ACC112 (cell line): ENCODE measurements at regions not wholly inside any gene's neighbourhood (a gene's known extent, or its start where the extent isn't known, plus 50 kb on each side); places are given as distances from the start of the nearest gene placed in this dataset.
"Not testable (repeated sequence)": the region's sequence is repeated elsewhere in the genome, so short reads cannot be mapped to it uniquely, and the experiment has no call there.

ENCODE experiments used
- H2AFZ ChIP-seq: fragments of 200-600 bp; sonication (generic); one replicate; pipeline ENCODE4 v1.6.0; 2017; ENCODE audit warnings: antibody characterized with exemption, low read length; ENCODE audit not compliant: unreplicated experiment
- H3K27ac ChIP-seq: fragments of 200-600 bp; sonication (generic); 2 replicates; pipeline ENCODE4 v1.5.1; 2014; ENCODE audit warnings: low read depth, mild to moderate bottlenecking, antibody characterized with exemption, low read length, moderate library complexity
- H3K27me3 ChIP-seq: fragments of 200-600 bp; sonication (generic); 2 replicates; pipeline ENCODE4 v1.6.1; 2014; ENCODE audit warnings: mild to moderate bottlenecking, antibody characterized with exemption, low read length, moderate library complexity, mixed read lengths; ENCODE audit not compliant: insufficient read depth
- H3K36me3 ChIP-seq: fragments of 200-600 bp; sonication (generic); 2 replicates; pipeline ENCODE4 v1.6.1; 2016; ENCODE audit warnings: mild to moderate bottlenecking, antibody characterized with exemption, low read length, moderate library complexity, mixed read lengths; ENCODE audit not compliant: insufficient read depth
- H3K4me1 ChIP-seq: fragments of 200-600 bp; sonication (generic); one replicate; pipeline ENCODE4 v1.6.1; 2016; ENCODE audit warnings: low read length, mixed read lengths; ENCODE audit not compliant: insufficient read depth, unreplicated experiment, control insufficient read depth
- H3K4me3 ChIP-seq: fragments of 200-600 bp; sonication (generic); 2 replicates; pipeline ENCODE4 v1.5.1; 2014; ENCODE audit warnings: mild to moderate bottlenecking, low read depth, low read length
- H3K79me2 ChIP-seq: fragments of 200-600 bp; sonication (generic); one replicate; pipeline ENCODE4 v1.6.0; 2016; ENCODE audit warnings: low read length; ENCODE audit not compliant: control insufficient read depth, unreplicated experiment, insufficient read depth

DNA sequence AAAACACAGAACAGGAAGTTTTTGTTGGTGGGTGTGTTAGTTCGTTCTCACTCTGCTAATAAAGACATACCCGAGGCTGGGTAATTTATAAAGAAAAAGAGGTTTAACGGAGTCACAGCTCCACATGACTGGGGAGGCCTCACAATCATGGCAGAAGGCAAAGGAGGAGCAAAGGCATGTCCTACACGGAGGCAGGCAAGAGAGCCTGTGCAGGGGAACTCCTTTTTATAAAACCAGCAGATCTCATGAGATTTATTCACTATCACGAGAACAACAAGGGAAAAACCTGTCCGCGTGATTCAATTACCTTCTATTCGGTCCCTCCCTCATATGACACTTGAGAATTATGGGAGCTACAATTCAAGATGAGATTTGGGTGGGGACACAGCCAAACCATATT, 96.6 kb downstream of the TLR5 start:
- H3K4me1 ChIP-seq, H3K4me3 ChIP-seq, H3K36me3 ChIP-seq, H3K79me2 ChIP-seq, H2AFZ ChIP-seq, H3K27ac ChIP-seq: not testable (repeated sequence)
- H3K27me3 ChIP-seq = peaks cover 15% of the 10 kb centered on the region; the same call in 1 of the 2 replicates

DNA sequence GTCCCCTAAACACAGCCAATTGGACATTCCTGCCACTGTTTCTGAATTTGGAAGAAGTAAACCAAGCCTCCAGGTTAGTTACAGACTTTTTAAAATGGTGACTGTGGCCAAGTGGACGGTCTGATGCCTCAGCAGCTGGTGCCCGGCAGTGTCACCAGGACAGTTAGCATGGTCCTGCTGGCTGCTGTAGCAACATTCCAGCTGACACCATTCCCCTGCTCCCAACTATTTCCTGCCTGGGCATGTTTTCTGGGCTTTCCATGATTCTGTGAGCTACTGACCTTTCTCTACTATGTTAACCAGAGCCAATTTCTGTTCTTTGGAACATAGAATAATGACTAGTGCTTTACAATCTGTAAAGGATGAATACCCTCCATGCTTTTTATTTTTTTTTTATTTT, 95.0 kb downstream of the TLR5 start:
- Histone ChIP-seq H3K79me2 (no peaks in the 10 kb centered on the region), H3K4me3 (no peak overlapping the region), H2AFZ (no peak overlapping the region), H3K27me3 (peaks cover 15% of the 10 kb centered on the region; the same call in 1 of the 2 replicates), H3K4me1 (no peaks in the 10 kb centered on the region), H3K27ac (no peak overlapping the region), H3K36me3 (no peaks in the 10 kb centered on the region)

DNA sequence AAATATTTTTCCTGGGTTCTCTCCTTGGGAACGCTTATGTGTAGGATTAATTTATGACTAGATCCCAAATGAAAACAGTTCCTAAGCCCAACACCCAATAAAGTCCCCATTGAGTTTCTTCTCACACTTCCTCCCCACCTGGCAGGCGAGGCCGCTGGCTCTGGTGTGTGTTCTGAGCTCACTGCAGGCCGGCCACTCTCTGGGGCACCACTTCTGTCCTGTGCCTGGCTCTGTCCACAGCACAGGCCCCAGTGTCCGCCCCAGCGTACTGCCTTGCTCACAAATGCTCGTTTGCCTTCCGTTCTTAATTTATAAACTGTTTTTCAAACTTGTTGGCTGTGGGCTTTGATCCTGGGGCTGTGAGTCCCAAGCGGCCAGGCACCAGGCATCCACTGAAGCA, 90.6 kb downstream of the TLR5 start:
- Histone ChIP-seq H3K4me1 (no peaks in the 10 kb centered on the region), H2AFZ (no peak overlapping the region), H3K79me2 (no peaks in the 10 kb centered on the region), H3K4me3 (no peak overlapping the region), H3K36me3 (no peaks in the 10 kb centered on the region), H3K27ac (no peak overlapping the region), H3K27me3 (peaks cover 25% of the 10 kb centered on the region)

DNA sequence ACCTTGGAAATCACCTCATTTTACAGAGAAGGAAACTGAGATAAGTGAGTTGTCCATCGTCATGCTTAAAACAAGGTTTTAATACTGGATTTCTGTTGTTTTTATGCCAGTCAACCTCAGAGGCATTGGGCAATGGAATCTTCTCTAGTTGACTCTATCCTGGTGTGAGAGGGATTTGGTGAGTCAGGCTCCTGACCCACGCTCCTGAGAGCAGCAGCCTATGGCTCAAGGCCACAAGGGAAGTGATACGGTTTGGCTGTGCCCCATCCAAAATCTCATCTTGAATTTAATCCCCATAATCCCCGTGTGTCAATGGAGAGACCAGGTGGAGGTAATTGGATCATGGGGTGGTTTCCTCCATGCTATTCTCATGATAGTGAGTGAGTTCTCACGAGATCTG, 90.1 kb downstream of the TLR5 start:
- Histone ChIP-seq H3K27ac (no peak overlapping the region), H3K36me3 (no peaks in the 10 kb centered on the region), H3K4me3 (no peak overlapping the region), H3K79me2 (no peaks in the 10 kb centered on the region), H2AFZ (no peak overlapping the region), H3K4me1 (no peaks in the 10 kb centered on the region), H3K27me3 (peaks cover 25% of the 10 kb centered on the region)

DNA sequence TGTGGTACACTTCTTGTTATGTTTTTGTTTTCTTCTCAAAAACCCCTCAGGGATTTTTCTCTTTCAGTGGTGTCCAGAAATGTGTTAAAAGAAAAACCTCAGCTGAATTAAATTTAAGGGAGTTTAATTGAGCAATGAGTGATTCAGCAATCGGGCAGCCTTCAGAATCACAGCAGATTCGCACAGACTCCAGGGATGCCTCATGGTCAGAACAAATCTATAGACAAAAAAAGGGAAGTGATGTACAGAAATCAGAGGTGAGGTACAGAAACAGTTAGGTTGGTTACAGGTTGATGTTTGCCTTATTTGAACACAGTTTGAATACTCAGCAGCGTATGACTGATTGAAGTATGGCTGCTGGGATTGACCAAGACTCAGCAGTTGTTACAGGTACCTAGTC, 86.2 kb downstream of the TLR5 start:
- Histone ChIP-seq H3K27ac (no peak overlapping the region), H3K36me3 (no peaks in the 10 kb centered on the region), H3K4me1 (no peaks in the 10 kb centered on the region), H3K79me2 (no peaks in the 10 kb centered on the region), H3K4me3 (no peak overlapping the region), H2AFZ (no peak overlapping the region), H3K27me3 (peaks cover 29% of the 10 kb centered on the region)

DNA sequence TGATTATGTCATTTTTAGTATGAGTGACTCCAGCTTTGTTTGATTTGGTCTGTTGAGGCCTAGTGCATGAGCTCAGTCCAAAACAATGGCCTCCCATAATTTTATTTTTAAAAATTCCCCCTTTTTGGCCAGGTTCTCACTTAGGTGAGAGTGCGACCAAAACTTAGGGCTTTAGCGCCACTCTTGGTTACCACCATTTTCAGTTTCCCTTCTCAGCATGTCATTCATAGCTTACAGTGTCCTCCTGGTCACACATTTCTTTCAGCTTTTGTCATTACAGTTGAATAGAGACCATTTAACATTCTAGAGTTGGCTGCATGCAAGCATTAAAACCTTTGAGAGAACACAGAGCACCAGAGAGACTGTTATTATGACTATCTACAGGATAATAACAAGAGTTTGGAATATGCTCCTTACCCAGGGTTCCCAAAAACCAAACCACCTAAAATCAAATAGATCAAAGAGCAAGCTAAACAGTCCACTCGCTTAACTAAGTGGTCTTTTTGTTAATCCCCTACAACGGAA, 85.4 kb downstream of the TLR5 start:
- H2AFZ ChIP-seq = no peak overlapping the region

More for the DNA sequence above, 85.4 kb downstream of the TLR5 start:
- H3K27ac ChIP-seq = no peak overlapping the region
- H3K79me2 ChIP-seq = no peaks in the 10 kb centered on the region
- no peaks in the 10 kb centered on the region for H3K4me1 ChIP-seq
- no peak overlapping the region for H3K4me3 ChIP-seq
- H3K36me3 ChIP-seq = no peaks in the 10 kb centered on the region
- H3K27me3 ChIP-seq = peaks cover 29% of the 10 kb centered on the region
